ENCODE measurements at regions not wholly inside any gene's neighbourhood (a gene's known extent, or its start where the extent isn't known, plus 50 kb on each side); places are given as distances from the start of the nearest gene placed in this dataset.
A peak's percentile ranks its signal among the peaks of the same experiment; 100 is the strongest.

DNA sequence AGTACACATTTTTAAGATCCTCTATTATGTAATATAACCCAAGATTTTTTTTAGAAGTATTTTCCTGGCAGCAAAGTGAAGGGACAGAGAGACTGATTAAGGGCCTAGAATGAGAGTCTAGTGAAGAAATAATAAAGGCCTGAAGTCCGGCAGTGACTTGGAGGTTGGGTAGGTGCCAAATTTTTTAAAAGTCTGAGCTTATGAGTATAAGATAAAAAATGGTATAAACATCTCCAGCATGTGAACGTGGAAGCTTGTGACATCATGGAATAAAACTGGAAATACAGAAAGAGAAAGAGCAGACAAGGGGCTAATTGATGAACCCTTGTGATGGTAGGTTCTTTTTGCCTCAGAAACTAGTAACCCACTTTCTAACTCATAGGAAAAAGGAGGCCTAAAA is 174.6 kb downstream of the SUCLA2 start:
- DNase-seq, result no peak

DNA sequence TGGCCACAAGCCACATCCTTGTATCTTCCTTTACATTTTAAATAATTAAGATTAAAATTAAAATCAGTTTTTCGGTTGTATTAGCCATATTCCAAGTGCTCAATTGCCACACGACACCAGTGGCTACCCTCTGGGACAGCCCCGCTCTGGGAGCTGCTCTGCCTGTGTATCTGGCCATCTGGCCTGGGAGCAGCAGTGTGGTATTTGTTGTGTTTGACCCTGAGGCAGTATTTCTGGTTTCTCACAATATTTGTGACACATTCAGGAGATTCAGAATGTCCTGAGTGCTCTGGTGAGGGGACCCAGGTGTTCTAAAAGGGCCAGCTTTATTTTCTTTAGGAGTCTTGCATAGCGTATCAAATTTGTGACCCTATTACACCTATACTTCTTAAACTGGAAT is 179.0 kb downstream of the SUCLA2 start:
- no peak for DNase-seq

DNA sequence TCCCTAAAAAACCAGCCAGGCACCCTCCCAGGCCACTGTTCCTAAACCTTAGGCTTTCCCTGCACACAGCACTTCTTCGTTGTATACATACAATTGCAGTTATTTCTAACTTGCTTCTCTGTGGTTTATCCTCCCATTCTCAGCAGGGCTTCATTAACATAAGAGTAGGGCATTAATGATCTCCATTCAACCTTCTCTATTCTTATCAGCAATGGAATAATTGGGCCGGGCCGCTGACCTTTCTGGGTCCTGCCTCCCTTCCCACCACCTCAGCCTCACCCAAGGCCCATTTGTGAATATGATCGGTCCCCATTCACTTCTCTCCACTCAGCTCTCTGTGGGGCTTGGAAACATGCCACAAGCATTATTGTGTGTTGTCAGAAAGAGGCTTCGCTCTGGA is 184.2 kb downstream of the SUCLA2 start:
- DNase-seq, result no peak

DNA sequence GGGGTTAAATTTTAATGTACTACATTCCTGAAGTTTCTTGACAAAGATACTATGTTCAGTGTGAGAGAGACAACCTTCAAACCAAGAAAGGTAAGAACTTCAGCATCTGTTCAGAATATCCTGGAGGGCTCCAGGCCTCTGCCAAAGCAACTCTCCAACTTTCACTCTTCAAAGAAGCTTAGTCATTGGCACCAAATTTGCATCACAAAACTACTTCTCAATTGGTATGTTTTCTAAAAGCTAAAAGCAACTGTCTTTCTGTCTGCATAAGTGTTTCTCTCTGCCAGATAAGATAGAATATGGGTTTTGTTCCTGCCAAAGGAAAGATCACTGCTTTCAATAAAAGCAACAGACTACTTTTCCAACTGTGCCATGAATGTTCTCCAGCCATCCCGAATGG is 187.4 kb downstream of the SUCLA2 start:
- DNase-seq, result no peak

DNA sequence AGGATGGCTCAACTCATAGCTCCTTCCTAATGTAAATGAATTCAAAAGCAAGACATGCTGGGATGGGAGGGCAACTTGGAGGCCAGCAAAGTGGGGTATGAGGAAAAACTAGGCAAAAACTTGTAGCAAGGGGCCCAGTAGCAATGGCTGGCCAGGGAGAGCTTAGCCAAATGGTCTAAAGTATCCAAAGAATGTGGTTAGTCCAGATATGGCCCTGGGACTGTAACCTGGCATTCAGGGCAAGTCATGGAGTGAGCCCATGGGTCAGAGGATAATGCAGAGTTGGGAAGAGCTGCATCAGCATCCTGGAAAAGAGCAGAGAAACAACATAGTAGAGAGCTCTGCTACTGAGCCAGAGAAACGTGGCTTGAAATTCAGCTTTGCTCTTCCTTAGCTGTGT is 191.7 kb downstream of the SUCLA2 start:
- no peak for DNase-seq

DNA sequence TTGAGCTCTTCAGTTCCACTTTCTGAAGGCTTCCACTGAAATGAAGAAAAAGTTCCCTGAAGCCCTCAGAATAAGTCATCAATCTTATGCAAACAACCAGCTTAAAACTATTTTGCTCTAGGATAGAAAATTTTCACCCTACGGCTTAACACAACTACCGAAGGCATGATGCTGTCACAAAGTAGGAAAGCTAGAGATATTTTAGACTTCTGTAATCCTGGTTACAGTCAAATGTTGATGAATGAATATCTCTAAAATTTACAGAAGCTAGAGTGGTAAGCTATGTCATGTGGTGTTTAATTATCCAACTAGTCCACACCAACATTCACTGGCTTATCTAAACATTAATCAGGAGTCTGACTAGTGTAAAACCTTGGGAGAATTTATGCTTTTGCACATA is 197.9 kb downstream of the SUCLA2 start:
- DNase-seq, result no peak

DNA sequence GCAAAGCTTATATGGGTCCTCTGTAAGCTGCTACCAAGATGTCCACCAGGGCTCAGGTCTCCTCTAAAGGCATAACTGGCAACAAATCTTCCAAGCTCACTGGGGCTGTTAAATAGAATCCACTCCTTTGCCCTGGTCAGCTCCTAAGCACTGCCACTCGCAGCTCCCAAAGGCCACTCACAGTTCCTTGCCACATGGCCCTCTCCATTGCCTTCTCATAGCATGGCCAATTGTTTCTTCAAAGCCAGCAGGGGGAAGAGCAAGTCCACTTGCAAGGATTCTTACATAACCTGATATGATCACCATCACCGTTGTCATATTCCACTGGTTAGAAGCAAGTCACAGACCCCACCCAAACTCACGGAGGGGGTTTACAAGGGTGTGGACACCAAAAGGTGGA is 199.5 kb downstream of the SUCLA2 start:
- no peak for DNase-seq

DNA sequence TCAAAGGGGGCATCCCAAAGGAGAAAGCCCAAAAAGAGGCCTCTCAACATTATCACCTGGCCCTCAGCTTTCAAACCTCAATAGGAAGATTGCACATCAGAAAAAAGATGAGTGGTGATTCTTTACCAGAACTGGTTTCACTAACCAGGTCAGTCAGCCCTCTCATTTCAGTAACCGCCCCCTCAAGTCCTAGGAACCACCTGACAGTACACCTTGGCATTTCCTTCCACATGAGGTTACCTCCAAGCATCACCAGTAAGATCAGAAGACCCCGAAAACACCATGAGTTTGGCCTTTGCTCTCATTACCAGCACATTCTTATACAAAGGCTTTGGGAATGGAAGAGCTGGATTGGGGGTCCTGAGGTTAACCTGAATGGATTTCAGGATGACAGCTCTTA is 200.5 kb downstream of the SUCLA2 start:
- DNase-seq, result no peak

DNA sequence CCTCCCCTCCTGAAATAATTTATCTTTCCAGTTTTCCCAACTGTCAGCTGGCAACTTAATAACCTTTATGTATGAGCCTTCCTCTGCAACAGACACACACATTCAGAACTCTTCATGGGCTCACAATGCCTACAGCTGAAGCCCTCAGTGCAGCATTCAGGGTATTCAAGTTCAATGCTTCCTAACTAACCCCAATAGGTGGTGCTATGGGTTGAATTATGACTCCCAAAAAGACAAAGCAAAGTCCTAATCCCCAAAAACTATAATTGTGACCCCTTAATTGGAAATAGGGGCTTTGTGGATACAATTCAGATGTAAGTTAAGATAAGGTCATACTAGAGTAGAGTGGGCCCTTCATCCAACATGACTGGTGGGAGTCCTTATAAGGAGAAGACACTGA is 202.2 kb downstream of the SUCLA2 start:
- DNase-seq, result peak; percentile 52

DNA sequence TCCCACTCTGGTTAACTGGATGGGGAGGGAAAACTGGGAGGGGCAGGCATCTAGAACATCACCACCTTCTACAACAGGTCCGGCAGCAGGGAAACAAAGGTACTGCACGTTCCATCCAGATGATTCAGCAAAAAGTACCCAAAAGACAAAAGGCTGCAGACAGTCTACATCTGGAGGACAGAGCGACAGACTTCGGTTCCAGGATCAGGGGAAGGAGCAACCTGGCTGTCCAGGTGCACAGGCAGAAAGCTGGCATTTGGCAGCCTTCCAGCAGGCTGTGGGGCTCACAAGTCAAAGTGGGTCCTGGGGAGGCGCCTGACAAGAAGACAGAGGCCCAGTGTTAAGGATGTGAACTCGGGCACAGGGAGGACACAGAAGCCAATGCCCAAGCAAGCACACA is 202.9 kb downstream of the SUCLA2 start:
- no peak for DNase-seq

DNA sequence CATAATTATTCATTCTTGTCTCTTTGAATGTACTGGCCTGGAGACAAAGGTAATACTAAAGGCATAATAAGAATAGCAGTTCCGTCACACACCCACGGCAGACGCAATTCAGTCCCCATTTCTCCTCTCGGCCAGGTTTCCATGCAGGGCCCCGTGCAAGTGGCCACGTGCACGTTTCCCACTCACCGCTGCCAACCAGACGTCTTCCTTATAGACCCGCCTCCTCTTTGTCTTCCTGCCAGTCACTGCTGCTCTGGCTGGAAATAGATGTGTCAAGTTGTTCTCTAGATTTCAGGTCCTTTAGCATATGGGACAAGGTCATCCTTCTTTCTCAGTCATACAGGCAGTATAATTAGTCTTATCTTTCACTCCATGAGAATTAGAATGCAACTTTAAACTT is 204.3 kb downstream of the SUCLA2 start:
- no peak for DNase-seq

DNA sequence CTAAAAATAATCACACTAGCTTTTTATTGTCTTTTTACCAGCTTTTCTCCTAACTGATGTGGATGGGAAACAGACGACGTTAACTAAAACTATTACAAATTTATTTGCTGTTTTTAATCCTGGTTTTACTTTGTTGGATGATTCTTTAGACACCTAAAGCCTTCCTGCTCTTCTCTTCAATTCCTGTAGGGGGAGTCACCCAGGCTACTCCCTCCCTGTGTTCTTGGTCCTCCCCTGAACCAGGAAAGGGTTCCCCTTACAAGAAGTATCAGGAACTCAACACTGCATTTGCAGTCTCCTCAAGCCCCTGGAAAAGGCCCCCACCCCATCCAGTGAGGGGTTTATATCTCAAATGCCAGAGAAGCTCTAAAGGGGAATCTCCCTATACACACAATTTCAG is 206.1 kb downstream of the SUCLA2 start:
- peak; percentile 50 for DNase-seq

DNA sequence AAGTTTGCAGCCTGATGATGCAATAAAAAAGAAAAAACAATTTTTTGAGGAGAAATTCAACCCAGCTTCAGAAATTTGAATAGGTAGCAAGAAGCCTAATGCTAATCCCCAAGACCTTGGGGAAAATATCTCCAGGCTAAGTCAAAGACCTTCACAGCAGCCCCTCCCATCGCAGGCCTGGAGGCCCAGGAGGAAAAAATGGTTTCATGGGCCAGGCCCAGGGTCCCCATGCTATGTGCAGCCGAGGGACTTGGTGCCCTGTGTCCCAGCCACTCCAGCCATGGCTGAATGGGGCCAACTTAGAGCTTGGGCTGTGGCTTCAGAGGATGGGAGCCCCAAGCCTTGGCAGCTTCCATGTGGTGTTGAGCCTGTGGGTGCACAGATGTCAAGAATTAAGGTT is 210.3 kb downstream of the SUCLA2 start:
- no peak for DNase-seq

DNA sequence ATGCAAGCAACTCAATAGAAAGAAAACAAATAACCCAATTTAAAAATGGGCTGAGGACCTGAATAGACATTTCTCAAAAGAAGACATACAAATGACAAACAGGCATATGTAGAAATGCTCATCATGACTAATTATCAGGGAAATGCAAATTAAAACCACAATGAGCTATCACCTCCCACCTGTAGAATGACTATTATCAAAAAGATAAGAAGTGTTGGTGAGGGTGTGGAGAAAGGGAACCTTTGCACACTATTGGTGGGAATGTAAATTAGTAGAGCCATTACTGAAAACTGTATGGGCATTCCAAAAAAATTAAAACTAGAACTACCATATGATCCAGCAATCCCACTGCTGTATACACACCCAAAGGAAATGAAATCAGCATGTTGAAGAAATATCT is 212.2 kb downstream of the SUCLA2 start:
- no peak for DNase-seq

DNA sequence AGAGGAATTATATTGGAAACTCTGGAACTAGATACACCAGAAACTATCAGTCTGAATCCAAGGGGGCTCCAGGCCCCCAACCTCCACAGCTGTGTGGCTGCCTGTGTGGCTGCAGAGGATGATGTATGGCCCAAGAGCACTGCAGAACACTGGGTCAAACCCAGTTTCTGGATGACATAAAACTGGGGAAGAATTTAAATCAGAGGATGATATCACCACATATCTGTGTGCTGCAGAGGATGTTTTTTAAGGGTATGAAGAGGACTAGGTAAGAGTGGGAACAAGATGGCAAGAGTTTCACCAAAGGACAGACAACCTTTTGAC is 226.4 kb downstream of the SUCLA2 start:
- DNase-seq, result no peak

DNA sequence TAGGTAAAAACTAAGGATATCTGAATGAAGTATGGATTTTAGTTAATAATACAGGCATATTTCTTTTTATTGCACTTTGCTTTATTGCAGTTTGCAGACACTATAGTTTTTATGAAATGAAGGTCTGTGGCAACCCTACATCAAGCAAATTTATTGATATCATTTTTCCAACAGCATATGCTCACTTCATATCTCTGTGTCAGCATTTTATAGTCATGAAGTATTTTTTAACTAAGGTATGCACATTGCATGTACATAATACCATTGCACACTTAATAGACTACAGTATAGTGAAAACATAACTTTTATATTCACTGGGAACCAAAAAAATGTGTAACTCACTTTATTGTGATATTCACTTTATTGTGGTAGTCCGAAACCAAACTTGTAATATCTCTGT is 236.3 kb downstream of the SUCLA2 start:
- DNase-seq, result no peak

DNA sequence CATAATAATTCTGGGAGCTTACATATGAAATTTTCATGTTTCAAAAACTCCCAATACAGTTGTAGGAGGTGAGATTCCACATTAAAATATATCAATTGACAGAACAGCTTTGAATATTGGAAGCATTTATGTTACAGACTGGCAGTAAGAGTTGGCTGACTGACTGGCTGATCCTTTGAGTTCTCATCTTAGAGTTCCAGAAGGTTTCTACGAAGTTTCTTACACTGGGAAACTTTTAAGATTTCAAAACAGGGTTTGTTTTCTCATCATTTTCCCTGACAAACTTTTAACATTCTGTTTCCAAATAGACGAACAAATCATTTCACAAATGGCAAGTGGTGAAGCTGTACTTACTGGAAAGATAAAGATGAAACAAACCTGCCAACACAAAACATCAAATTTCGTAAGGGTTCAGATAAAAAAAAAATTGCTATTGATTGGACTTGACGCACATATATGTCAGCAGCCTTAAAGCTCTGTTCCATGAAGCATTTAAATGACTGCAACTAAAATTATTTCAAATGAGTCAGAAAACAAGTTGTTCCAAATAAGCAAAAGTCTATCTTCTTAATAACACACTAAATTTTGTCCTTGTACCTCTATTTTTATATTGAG is 243.5 kb downstream of the SUCLA2 start:
- no peak for DNase-seq

DNA sequence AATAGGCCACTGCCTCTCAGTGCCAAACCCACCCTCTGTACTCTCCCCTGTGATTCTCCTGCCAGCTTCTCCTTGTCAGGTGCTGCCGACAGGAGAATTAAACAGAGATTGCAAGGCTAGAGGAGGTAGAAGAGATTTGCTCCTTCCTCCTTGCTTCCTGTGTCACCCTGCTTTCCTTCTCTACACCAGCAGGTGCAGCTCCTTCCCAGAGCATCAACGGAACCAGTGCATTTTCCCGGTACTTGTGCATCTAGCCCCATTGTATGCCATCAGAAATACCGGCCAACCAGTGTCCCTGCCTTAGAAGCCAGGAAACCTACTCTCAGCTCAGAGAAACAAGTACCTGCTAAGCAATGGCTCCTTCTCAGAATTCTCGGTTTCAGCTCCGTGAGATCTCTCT is 253.2 kb downstream of the SUCLA2 start:
- no peak for DNase-seq

DNA sequence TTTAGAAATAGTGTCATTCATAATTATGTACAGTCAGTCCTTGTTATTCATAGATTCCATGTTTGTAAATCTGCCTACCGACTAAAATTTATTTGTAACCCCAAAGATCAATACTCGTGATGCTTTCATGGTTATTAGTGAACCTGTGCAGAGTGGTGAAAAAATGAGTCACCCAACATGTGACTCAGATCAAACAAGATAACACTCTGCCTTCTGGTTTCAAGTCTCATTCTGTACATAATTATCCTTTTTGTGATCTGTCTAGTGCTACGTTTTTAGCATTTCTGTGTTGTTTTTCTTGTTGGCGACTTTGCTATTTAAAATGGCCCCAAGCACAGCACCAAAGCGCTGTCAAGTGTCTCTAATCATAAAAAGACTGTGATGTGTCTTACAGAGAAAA is 274.7 kb downstream of the SUCLA2 start:
- DNase-seq, result no peak

DNA sequence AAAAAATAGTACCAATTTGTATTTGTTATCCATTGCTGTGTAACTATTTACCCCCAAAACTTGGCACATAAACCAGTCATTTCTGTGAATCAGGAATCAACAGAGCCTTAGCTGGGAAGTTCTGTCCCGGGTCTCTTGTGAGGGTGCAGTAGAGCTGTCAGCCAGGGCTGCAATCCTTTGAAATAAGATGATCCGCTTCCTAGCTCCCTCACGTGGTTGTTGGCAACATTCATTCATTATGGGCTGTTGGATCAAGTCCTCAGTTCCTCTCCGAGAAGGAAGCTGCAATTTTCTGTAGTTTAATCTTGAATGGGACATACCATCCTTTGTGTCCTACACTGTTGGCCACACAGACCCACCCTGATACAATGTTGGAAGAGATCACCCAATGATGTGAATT is 277.2 kb downstream of the SUCLA2 start:
- no peak for DNase-seq

DNA sequence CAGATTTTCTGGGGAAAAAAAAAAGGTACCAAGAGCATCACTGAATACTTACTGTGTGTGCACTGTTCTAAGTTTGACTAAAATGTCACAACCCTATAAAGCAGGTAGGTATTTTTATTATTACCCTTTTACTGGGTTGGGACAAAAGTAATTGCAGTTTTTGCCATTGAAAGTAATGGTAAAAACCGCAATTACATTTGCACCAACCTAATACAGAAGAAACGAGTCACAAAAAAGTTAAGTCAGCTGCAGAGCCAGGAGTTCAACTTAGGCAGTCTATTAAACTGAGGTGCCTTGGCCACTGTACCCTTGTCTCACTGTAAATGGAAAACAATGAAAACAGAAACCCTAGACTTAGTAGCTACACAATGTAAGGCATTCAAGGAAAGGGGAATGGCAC is 281.9 kb downstream of the SUCLA2 start:
- DNase-seq, result no peak

DNA sequence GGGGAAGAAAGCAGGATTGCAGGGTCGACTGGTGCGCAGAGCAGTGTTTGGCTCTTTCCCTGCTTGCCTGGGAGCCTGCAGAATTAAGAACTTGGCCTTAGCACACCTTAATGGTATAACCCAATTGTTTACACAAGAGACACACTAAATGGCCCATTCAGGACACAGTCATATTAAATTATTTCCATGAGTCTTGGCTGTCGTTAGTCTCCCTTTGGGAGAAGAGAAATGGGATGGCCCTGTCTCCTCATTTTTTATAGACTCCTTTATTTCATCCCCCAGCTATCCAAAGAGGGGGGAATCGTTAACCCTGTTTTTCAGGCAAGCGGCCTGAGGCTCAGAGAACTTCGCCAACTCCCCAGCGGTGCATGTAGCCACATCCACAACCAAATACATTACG is 282.5 kb downstream of the SUCLA2 start:
- DNase-seq, result no peak

DNA sequence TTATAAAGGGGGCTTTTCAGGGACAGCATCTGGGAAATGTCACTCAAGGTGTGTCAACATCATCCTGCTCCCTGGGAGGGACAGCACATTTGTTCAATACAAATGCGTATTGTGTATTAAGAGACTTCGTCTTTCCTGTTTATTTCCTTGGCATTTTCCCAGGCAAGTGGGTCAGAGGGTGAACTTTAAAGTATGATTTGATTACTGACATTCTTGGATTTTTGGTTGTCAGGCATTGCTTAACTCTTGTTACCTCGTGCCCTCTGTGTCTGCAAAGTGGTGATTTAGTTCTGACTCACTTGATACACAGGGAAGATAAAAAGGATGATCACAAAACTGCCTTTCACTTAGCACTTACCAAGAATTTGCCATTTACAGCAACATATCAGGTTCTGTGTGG is 292.7 kb downstream of the SUCLA2 start:
- no peak for DNase-seq

DNA sequence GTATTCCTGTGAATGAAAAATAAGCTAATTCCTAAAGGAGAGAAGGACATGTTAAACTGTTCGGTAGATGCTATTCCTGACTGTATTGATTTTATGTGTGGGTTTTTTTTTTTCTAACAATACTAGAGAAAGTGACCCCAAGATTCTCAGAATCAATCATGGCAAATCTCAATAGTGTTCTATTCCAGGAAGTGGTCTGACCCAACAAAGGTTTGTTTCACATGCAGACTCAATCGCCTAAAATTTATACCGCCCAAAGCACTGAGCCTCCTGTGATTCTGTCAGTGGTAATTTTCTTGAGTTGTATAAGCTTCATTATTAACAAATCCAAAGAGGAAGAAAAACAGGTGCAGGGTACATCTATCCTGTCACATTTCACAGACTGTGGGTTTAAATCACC is 293.7 kb downstream of the SUCLA2 start:
- DNase-seq, result no peak

DNA sequence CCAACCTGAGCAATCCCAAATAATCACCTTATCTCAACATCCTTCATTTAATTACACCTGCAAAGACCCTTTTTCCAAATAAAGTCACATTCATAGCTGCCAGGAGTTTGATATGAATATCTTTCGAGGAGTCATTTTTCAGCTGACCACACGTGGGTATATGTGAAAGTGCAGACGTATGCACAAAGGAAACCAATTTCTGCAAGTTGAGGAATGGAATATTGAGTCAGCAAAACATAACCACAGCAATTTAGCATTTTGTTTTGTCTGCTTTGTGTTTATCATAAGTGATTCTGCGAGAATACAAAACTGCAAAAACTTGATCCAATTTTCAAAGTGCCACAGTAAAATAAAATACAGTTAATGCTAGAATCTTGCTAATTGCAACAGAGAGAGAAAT is 295.9 kb downstream of the SUCLA2 start:
- no peak for DNase-seq

DNA sequence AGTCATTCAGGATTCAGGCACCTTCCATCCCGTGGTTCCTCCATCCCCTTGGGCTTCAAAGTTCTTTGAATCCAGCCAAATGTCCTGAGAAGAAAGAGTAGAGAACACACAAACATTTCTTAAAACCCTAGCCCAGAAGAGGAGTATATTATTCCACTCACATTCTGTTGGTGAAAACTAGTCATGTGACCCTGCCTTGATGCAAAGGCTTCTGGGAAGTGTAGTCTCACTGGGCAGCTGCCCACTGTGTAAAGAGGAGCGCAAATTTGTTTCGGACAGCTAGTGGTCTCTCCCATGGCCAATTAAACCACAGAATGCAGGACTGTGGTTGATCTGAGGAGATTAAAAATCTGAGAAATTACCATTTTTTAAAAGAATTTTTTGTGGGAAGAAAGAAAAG is 304.4 kb downstream of the SUCLA2 start:
- no peak for DNase-seq
